ENCODE measurements at regions not wholly inside any gene's neighbourhood (a gene's known extent, or its start where the extent isn't known, plus 50 kb on each side); places are given as distances from the start of the nearest gene placed in this dataset.

- Histone ChIP-seq H3K23me2 (ENCODE audit: insufficient read length, low read depth, low read length, poor library complexity, severe bottlenecking) (no peaks in the 10 kb centered on the region), H2BK120ac (ENCODE audit: low read depth, low read length, poor library complexity, severe bottlenecking) (no peak overlapping the region), H3K4me2 (ENCODE audit: insufficient read depth, insufficient read length, low read length) (no peak overlapping the region), H3K9me3 (ENCODE audit: control insufficient read depth, low read depth, low read length) (no peaks in the 10 kb centered on the region), H2BK12ac (ENCODE audit: insufficient read length, low read depth, low read length) (no peak overlapping the region), H3K27me3 (ENCODE audit: insufficient read depth, low read length) (no peaks in the 10 kb centered on the region), H3K14ac (ENCODE audit: insufficient read depth, low read length) (no peak overlapping the region), H4K20me1 (ENCODE audit: control insufficient read depth, insufficient read depth, insufficient read length) (no peaks in the 10 kb centered on the region), H3K18ac (ENCODE audit: insufficient read length, low read depth, low read length) (no peak overlapping the region), H3K4ac (ENCODE audit: low read depth, low read length) (no peak overlapping the region), H3K23ac (ENCODE audit: insufficient read length, low read depth, low read length) (no peak overlapping the region), H3K9ac (ENCODE audit: extremely low read depth, insufficient read length, low read length) (no peak overlapping the region), H2BK20ac (ENCODE audit: low read depth, low read length, poor library complexity, severe bottlenecking) (no peak overlapping the region), H4K91ac (ENCODE audit: insufficient read length, low read depth, low read length) (no peak overlapping the region), H3T11ph (ENCODE audit: low read length) (no peak overlapping the region), H2BK15ac (ENCODE audit: low read depth, low read length) (no peak overlapping the region), H2BK5ac (ENCODE audit: insufficient read length, low read length) (no peak overlapping the region), H3K56ac (ENCODE audit: insufficient read length, low read depth, low read length) (no peak overlapping the region), H3K27ac (ENCODE audit: insufficient read length, low read depth, low read length) (no peak overlapping the region), H4K5ac (ENCODE audit: insufficient read length, low read depth, low read length) (no peak overlapping the region), H4K8ac (replicated peaks; ENCODE audit: insufficient read length, low read depth, low read length) (no peak overlapping the region), H2AK5ac (ENCODE audit: insufficient read length, low read length) (no peak overlapping the region), H3K4me1 (ENCODE audit: insufficient read depth, low read length) (no peaks in the 10 kb centered on the region), H3K79me2 (ENCODE audit: insufficient read depth, low read length) (no peaks in the 10 kb centered on the region), H3K79me1 (ENCODE audit: insufficient read depth, low read depth, low read length, poor library complexity, severe bottlenecking) (no peaks in the 10 kb centered on the region), H2AFZ (ENCODE audit: low read length) (no peak overlapping the region)
- no peak for TF ChIP-seq CTCF (conservative IDR thresholded peaks at IDR 0.05)
- no CpG with 5 or more reads among the region's 8 CpGs for WGBS (ENCODE audit: extremely low coverage, insufficient read length, low lambda C conversion rate)
- no peak overlapping the region for H3K27ac Mint-ChIP-seq
- H3K4me1 Mint-ChIP-seq, result peaks cover 5 to 19% of the 10 kb centered on the region in 2 experiments; a peak in 3 of 4 replicates
- H3K9me3 Mint-ChIP-seq, result no peaks in the 10 kb centered on the region
- H3K4me3 Mint-ChIP-seq, result no peak overlapping the region
- H3K27me3 Mint-ChIP-seq (ENCODE audit: low read depth), result no peaks in the 10 kb centered on the region
- no peaks in the 10 kb centered on the region for H3K36me3 Mint-ChIP-seq (ENCODE audit: insufficient read depth in 1 of 3, low read depth in 3 of 3)
- DNase-seq, result no peak
Observed at GRCh38 chr2:224310943-224311625, 90.8 kb downstream of the FAM124B start.

All from H9 (cell line).